ENCODE measurements at regions not wholly inside any gene's neighbourhood (a gene's known extent, or its start where the extent isn't known, plus 50 kb on each side); places are given as distances from the start of the nearest gene placed in this dataset.
"Not testable (repeated sequence)": the region's sequence is repeated elsewhere in the genome, so short reads cannot be mapped to it uniquely, and the experiment has no call there.

DNA sequence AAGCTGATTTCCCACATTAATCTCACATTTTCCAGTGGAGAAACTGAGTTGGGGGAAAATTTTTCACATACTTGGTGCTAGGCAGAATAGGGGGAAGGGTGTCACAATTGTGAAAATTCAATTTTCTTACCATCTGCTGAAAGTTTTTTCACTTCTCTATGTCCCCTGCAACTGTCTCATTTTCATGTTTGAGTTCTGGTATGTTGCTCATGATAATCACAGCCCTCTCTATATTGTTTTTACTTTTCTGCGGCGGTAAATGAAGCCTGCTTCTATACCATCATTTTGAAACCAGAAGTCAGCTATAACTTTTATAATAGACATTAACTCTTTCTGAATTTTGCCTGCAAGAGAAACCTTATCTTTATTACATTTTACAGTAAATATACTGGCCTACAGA is 1664.5 kb downstream of the EFNA5 start:
- no peak for TF ChIP-seq CTCF (IDR thresholded peaks at IDR 0.05; ENCODE audit: low read depth, low read length)
- no peak for DNase-seq (ENCODE audit: low read depth, low spot score)
- in situ Hi-C loops (cut with HindIII; ENCODE audit: low sequenced_read_pairs) = no loop called here

GRCh38 chr5:105998991-105999390 is 1671.7 kb downstream of the EFNA5 start:
- in situ Hi-C loops (cut with HindIII; ENCODE audit: low sequenced_read_pairs); DNase-seq (ENCODE audit: low read depth, low spot score); H3K4me3 ChIP-seq (ENCODE audit: low read depth, low read length): not testable (repeated sequence)

More for the DNA sequence above, 1664.5 kb downstream of the EFNA5 start:
- H3K4me3 ChIP-seq (ENCODE audit: low read depth, low read length) = no peak overlapping the region

DNA sequence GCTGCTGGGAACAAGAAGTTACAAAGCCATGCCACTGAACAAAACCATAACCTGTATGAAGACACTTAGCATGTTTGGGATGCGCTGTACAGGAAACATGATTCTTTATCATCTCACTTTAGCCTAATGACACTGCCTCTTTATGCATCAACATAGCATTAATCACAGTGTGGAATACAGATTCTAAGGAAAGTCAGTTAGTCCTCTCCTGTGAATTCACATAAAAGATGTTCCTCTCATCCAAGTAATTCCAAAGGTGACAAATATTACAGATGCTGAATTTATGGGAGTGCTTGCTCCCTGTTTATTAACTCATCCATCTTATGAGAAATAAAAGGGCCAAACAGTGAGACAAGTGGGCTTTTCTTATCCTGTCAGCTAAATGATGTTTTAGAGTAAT is 1677.7 kb downstream of the EFNA5 start:
- TF ChIP-seq CTCF (IDR thresholded peaks at IDR 0.05; ENCODE audit: low read depth, low read length) = no peak
- H3K4me3 ChIP-seq (ENCODE audit: low read depth, low read length) = no peak overlapping the region
- in situ Hi-C loops (cut with HindIII; ENCODE audit: low sequenced_read_pairs) = no loop called here
- DNase-seq (ENCODE audit: low read depth, low spot score) = no peak

GRCh38 chr5:105982526-105982925 is 1688.2 kb downstream of the EFNA5 start:
- no peak for TF ChIP-seq CTCF (IDR thresholded peaks at IDR 0.05; ENCODE audit: low read depth, low read length)
- H3K4me3 ChIP-seq (ENCODE audit: low read depth, low read length) = no peak overlapping the region
- in situ Hi-C loops (cut with HindIII; ENCODE audit: low sequenced_read_pairs) = no loop called here
- DNase-seq (ENCODE audit: low read depth, low spot score) = no peak

- no peak for TF ChIP-seq CTCF (IDR thresholded peaks at IDR 0.05; ENCODE audit: low read depth, low read length)
- in situ Hi-C loops (cut with HindIII; ENCODE audit: low sequenced_read_pairs) = no loop called here
- no peak for DNase-seq (ENCODE audit: low read depth, low spot score)
- H3K4me3 ChIP-seq (ENCODE audit: low read depth, low read length) = no peak overlapping the region
Measured at GRCh38 chr5:105978011-105978410, 1692.7 kb downstream of the EFNA5 start.

DNA sequence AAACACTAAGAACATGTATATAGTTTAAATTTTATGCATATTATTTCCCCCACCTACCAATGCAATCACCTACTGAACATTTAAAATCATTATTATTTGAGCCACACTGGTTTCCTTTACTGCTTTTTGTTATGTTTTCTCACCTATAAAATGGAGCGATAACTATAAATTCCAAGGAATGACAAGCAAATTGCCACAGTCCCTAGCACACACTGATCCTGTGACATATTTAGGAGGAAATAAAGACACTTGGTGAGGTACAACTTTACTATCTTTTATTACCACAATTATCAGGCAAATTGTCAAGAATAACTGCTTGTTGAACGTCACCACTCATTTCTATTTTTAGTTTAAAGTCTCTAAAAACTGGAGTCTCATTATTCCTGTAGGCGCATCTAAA is 1693.6 kb downstream of the EFNA5 start:
- no peak for TF ChIP-seq CTCF (IDR thresholded peaks at IDR 0.05; ENCODE audit: low read depth, low read length)
- DNase-seq (ENCODE audit: low read depth, low spot score) = no peak
- in situ Hi-C loops (cut with HindIII; ENCODE audit: low sequenced_read_pairs) = no loop called here
- no peak overlapping the region for H3K4me3 ChIP-seq (ENCODE audit: low read depth, low read length)

DNA sequence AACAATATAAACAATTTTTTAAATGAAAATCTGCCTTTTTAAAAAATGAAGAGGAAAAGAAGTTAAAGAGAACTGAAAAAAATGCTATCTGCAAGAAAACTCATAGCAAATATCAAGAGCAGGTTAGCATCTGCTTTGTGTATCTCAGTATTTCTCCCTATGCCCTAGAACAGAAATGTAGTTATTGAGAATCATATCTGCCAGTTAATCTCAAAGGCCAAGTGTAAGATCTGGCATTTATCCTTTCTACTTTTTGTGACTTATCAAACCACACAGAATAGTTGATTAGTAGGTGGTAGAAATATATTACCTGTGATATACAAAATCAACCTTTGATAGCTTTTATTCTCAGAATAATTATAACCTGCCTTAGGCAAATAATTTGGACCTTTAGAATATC is 1699.8 kb downstream of the EFNA5 start:
- no peak overlapping the region for H3K4me3 ChIP-seq (ENCODE audit: low read depth, low read length)
- no peak for DNase-seq (ENCODE audit: low read depth, low spot score)
- in situ Hi-C loops (cut with HindIII; ENCODE audit: low sequenced_read_pairs) = no loop called here
- TF ChIP-seq CTCF (IDR thresholded peaks at IDR 0.05; ENCODE audit: low read depth, low read length) = no peak
